NCI-H226 (cell line): ENCODE measurements at regions not wholly inside any gene's neighbourhood (a gene's known extent, or its start where the extent isn't known, plus 50 kb on each side); places are given as distances from the start of the nearest gene placed in this dataset.
"Not testable (repeated sequence)": the region's sequence is repeated elsewhere in the genome, so short reads cannot be mapped to it uniquely, and the experiment has no call there.

ENCODE experiments used
- DNase-seq: peaks from one replicate; pipeline ENCODE4 v3.0.0-alpha.2; 2015

DNA sequence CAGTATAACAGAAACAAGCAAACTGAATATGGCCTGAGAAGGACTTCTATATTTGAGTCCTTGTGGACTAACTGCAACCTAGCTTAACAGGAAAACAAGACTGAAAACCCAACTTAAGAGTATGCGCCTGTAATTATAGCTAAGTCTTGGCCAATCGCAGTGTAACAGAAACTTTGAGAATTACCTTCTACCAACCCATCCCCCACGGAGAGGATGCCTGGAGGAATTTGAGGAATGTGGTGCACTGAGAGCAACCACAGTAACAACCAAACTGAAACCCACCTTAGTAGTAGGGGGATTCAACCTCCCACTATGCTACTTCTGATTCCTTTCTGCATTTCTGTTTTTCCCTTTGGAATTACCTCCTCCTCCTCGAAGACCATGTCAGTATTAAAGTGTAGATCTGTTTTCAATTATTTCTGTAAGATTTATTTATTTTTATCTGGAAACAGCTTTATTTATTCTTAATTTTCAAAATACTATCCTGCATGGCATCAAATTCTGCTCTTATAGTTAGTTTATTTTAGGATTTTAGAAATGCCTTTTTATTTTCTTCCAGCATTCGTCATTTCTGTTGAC lies 393.6 kb downstream of the KCNA4 start:
- DNase-seq: no peak

GRCh38 chr11:29616611-29617010 lies 400.2 kb downstream of the KCNA4 start:
- DNase-seq: peak; percentile 37

- no peak for DNase-seq
These were observed 404.4 kb downstream of the KCNA4 start for GRCh38 chr11:29612423-29612822.

GRCh38 chr11:29606330-29607031 lies 410.3 kb downstream of the KCNA4 start:
- no peak for DNase-seq

DNA sequence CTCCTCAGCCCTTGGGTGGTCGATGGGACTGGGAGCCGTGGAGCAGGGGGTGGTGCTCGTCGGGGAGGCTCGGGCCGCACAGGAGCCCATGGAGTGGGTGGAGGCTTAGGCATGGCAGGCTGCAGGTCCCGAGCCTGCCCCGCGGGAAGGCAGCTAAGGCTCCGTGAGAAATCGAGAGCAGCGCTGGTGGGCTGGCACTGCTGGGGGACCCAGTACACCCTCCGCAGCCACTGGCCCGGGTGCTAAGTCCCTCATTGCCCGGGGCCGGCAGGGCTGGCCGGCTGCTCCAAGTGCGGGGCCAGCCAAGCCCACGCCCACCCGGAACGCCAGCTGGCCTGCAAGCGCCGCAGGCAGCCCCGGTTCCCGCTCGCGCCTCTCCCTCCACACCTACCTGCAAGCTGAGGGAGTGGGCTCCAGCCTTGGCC lies 416.7 kb downstream of the KCNA4 start:
- not testable (repeated sequence) for DNase-seq

GRCh38 chr11:29584342-29584741 lies 432.5 kb downstream of the KCNA4 start:
- DNase-seq: no peak

GRCh38 chr11:29578806-29579205 lies 438.0 kb downstream of the KCNA4 start:
- DNase-seq: peak; percentile 44

DNA sequence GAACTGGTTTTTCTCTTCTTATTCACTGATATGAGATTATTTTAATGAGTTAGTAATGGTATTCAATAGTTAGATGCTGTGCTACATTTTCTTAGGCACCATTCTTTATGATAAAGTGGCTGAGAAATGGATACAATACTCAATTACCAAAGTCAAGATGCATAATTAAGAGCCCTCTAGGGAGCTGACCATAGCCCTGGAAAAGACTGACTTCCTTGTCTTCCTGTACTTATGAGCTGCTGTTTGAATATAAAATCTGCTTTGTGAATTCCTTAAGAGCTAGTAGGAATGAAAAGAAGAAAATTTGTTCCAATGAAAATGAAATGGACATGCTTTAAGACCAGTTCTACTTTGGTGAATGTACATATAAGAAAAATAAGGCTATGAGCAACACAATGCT lies 452.3 kb downstream of the KCNA4 start:
- no peak for DNase-seq

DNA sequence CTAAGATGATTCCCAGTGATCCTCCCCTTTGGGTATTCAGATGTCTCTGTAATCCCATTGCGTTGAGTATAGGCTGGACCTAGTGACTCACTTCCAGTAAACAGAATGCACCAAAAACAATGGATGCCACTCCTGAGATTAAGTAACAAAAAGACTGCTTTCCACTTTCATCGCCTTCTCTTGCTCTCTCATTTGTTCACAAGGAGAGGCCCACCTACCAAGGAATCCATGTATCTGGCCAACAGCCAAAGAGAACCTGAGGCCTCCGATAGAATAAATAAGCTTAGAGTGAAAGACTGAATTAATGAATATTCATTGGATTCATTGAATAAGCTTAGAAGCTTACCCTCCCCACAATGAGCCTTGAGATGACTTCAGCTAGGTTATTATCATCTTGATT lies 454.6 kb downstream of the KCNA4 start:
- DNase-seq: no peak

- no peak for DNase-seq
These were observed 462.8 kb downstream of the KCNA4 start for GRCh38 chr11:29553990-29554389.

GRCh38 chr11:29538339-29539036 lies 478.3 kb downstream of the KCNA4 start:
- no peak for DNase-seq

DNA sequence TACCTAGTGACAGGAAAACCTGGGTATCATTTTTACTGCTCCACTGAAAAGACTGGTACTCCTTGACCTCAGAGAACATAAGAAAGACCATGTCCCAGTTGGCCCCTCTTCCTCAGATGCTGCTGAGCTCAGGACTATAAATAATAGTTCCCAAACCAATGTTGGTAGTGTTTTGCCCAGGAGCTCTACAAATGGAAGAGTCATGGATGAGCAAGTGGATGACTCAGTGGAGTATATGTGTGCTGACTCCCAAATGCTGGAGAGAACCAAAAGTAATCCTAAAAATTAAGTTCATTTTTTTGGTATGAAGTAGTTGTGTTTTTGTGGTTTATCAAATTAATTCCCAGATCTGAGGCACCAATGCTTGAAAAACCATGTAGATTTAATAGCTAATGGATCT lies 482.0 kb downstream of the KCNA4 start:
- peak; percentile 29 for DNase-seq

GRCh38 chr11:29530961-29531360 lies 485.9 kb downstream of the KCNA4 start:
- no peak for DNase-seq

DNA sequence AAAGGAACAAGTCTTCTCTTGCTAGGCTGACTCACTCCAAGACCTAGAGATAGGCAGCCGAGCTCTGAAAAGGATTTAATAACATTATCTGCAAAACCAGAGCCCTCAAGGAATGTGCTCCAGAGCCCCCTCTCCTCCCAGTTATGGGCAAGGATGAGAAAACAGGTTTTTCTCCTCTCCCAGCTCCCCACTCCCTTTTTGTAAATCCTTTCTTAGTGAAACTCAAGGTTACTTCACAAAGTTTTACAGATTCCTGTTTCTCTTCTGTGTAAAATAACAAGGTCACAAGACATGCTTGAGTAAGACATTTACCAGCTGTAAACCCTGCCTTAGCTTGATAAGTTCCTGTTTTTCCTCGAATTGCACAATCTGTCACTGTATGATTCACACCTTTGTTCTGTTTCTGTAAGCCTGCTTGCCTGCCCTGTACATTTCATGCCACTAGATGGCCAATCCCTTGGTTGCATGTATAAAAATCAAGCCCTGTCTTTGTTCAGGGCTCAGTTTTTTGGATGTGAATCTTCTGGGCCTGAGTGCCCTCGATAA lies 489.4 kb downstream of the KCNA4 start:
- peak; percentile 56 for DNase-seq

DNA sequence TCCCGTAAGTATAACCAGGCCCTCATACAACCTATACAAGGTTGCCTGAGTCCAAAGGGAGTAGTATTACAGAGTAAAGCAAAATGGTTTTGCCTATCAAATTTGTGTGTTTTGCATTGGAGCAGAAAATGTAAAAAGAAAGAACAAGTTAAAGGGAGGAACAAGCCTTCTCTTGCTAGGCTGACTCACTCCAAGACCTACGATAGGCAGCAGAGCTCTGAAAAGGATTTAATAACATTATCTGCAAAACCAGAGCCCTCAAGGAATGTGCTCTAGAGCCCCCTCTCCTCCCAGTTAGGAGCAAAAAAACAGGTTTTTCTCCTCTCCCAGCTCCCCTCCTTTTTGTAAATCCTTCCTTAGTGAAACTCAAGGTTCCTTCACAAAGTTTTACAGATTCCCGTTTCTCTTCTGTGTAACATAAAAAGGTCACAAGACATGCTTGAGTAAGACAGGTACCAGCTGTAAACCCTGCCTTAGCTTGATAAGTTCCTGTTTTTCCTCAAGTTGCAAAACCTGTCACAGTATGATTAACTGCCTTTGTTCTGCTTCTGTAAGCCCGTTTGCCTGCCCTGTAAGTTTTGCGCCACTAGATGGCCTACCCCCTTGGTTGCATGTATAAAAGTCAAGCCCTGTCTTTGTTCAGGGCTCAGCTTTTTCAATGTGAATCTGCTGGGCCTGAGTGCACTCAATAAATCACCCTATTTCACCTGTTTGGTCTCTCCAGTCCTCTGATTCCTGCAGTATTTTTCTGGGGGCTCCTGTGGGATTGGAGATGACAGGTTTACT lies 498.2 kb downstream of the KCNA4 start:
- DNase-seq: no peak

- DNase-seq: no peak
These were observed 505.4 kb downstream of the KCNA4 start for GRCh38 chr11:29511394-29511793.

GRCh38 chr11:29507376-29507775 lies 509.5 kb downstream of the KCNA4 start:
- DNase-seq: no peak

GRCh38 chr11:29495676-29496075 lies 521.2 kb downstream of the KCNA4 start:
- no peak for DNase-seq

- no peak for DNase-seq
These were observed 525.9 kb downstream of the KCNA4 start for GRCh38 chr11:29490938-29491337.

DNA sequence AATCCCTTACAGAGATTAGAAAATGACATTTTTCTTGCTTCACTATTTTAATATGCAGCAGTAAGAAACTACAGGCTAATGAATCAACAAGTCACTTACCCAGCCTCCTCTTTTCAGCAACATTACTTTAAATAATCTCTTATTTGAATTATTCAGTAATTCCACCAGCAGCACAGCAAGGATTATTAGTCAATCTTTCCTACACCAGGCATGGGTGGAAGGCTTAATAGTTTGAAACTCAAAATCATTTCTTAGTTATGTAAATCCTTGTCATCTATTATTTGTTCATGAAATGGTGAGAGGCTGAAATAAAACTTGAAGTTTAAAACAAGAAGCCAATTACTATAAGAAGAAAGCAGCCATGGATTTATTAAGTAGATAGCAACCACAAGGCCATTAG lies 530.5 kb downstream of the KCNA4 start:
- DNase-seq: no peak

DNA sequence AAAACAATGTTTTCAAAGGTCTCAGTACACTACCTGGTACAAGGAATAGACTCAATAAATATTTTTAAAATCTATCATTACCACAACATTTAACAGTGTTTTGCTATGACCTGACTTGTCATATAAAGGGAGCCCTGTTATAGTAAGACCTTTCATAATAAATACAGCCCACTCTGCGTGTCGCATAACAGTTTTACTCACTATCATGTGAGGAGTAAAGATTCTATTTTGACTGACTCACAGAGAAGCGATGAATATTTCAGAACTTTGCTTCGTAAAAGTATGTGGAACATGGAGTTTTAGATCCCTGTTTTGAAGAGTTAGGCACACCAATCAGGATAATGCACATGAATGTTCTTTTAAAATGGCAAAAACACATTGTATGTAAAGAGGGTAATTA lies 531.2 kb downstream of the KCNA4 start:
- no peak for DNase-seq

DNA sequence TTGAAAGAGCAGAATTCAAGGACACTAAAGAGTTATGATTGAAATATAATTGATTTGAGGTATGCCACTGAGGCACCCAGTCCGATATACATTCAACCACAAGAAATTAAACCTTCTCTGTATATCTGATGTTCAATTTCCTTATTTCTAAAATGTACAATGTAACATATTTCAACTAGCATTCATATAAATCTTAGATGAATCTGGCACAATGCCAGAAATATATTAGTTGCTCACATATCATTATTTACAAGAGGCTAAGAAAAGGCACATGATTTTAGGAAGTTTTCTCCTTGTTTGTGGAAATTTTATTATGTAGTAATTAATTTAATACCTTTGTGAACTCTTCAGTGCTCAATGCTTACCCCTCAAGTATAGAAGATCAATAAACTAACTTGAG lies 532.3 kb downstream of the KCNA4 start:
- no peak for DNase-seq

GRCh38 chr11:29483831-29484230 lies 533.0 kb downstream of the KCNA4 start:
- no peak for DNase-seq
